ENCODE measurements at regions not wholly inside any gene's neighbourhood (a gene's known extent, or its start where the extent isn't known, plus 50 kb on each side); places are given as distances from the start of the nearest gene placed in this dataset.
"Not testable (repeated sequence)": the region's sequence is repeated elsewhere in the genome, so short reads cannot be mapped to it uniquely, and the experiment has no call there.

- Histone ChIP-seq H3K4me3 (no peak overlapping the region), H3K27ac (no peak overlapping the region)
- DNase-seq (ENCODE audit: low spot score), result no peak
- no peak for TF ChIP-seq CTCF (IDR thresholded peaks at IDR 0.05)
These were observed 1797.7 kb downstream of the MRPL39 start for GRCh38 chr21:23809573-23809972.

- not testable (repeated sequence) for DNase-seq (ENCODE audit: low spot score); H3K27ac ChIP-seq; H3K4me3 ChIP-seq
These were observed 1800.2 kb downstream of the MRPL39 start for GRCh38 chr21:23806966-23807548.

GRCh38 chr21:23804866-23805265 is 1802.4 kb downstream of the MRPL39 start:
- Histone ChIP-seq H3K27ac (no peak overlapping the region), H3K4me3 (no peak overlapping the region)
- DNase-seq (ENCODE audit: low spot score), result no peak
- no peak for TF ChIP-seq CTCF (IDR thresholded peaks at IDR 0.05)

GRCh38 chr21:23801292-23801691 is 1806.0 kb downstream of the MRPL39 start:
- no peak overlapping the region for H3K27ac ChIP-seq
- DNase-seq (ENCODE audit: low spot score), result no peak
- no peak overlapping the region for H3K4me3 ChIP-seq
- no peak for TF ChIP-seq CTCF (IDR thresholded peaks at IDR 0.05)

GRCh38 chr21:23799376-23799775 is 1807.9 kb downstream of the MRPL39 start:
- no peak overlapping the region for H3K4me3 ChIP-seq
- no peak overlapping the region for H3K27ac ChIP-seq
- no peak for TF ChIP-seq CTCF (IDR thresholded peaks at IDR 0.05)
- DNase-seq (ENCODE audit: low spot score), result no peak

GRCh38 chr21:23792300-23792699 is 1815.0 kb downstream of the MRPL39 start:
- Histone ChIP-seq H3K27ac (no peak overlapping the region), H3K4me3 (no peak overlapping the region)
- DNase-seq (ENCODE audit: low spot score), result no peak
- no peak for TF ChIP-seq CTCF (IDR thresholded peaks at IDR 0.05)

- no peak for TF ChIP-seq CTCF (IDR thresholded peaks at IDR 0.05)
- no peak for DNase-seq (ENCODE audit: low spot score)
- no peak overlapping the region for H3K27ac ChIP-seq
- no peak overlapping the region for H3K4me3 ChIP-seq
These were observed 1817.4 kb downstream of the MRPL39 start for GRCh38 chr21:23789864-23790263.

GRCh38 chr21:23780326-23780725 is 1827.0 kb downstream of the MRPL39 start:
- TF ChIP-seq CTCF (IDR thresholded peaks at IDR 0.05), result no peak
- Histone ChIP-seq H3K27ac (no peak overlapping the region), H3K4me3 (no peak overlapping the region)
- DNase-seq (ENCODE audit: low spot score), result no peak
